Stimulated activated CD8-positive, alpha-beta memory T cell treated with anti-CD3 and anti-CD28 coated beads, Interleukin-4, amount 100 ng/mL, for 24 hours (primary cell): ENCODE measurements at regions not wholly inside any gene's neighbourhood (a gene's known extent, or its start where the extent isn't known, plus 50 kb on each side); places are given as distances from the start of the nearest gene placed in this dataset.
"Not testable (repeated sequence)": the region's sequence is repeated elsewhere in the genome, so short reads cannot be mapped to it uniquely, and the experiment has no call there.

Source experiments
- DNase-seq: peaks from one replicate; pipeline ENCODE4 v3.0.0-alpha.2; 2020; ENCODE audit warnings: low read depth

DNA sequence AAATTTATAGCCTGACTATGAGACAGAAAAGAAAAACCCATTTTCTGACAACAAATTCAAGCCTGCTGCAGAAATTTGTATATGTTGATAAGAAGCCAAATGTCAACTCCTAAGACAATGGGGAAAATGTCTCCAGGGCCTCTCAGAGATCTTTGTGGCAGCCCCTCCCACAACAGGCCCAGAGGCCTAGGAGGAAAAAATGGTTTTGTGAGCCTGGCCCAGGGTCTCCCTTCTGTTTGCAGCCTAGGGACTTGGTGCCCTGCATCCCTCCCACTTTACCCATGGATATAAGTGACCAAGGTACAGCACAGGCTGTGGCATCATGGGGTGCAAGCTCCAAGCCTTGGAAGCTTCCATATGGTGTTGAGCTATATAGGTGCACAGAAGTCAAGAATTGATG, 740.2 kb downstream of the SEMA5A start:
- DNase-seq, result no peak

DNA sequence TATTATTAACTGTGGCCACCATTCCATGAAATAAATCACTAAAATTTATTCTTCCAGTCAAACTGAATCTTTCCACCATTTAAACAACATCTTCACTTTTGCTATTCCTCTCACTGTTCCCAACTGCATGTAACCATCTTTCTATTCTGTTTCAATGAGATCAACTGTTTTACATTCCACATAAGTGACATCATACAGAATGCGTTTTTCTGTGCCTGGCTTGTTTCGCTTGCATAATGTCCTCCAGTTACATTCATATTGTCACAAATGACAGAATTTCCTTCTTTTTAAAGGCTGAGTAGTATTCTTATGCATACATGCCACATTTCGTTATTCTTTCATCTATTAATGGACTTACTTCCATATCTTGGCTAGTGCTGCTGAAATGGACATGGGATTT, 738.2 kb downstream of the SEMA5A start:
- no peak for DNase-seq

- DNase-seq, result no peak
These were observed 734.3 kb downstream of the SEMA5A start for GRCh38 chr5:8811581-8811980.

- no peak for DNase-seq
These were observed 732.7 kb downstream of the SEMA5A start for GRCh38 chr5:8813180-8813579.

DNA sequence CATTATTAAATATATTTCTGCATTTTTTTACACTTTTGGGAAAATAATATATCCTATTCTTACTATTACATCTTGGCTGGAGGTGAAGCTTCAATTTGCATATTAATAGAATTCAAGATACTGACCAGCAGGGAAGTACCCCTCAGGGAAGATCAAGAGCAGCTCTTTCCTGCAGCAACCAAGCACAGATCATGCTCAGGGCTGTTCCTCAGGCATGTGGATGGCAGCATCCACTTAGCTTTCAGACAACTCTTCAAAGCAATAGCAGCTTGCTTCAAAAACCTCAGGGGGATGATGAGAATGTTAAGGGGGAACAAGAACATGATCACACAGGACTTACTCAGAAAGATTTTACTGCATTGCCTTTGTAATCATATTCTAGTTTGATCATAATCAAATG, 731.8 kb downstream of the SEMA5A start:
- DNase-seq, result no peak

GRCh38 chr5:8824371-8824770, 721.5 kb downstream of the SEMA5A start:
- no peak for DNase-seq

- no peak for DNase-seq
These were observed 720.6 kb downstream of the SEMA5A start for GRCh38 chr5:8825139-8825757.

- DNase-seq, result no peak
These were observed 719.4 kb downstream of the SEMA5A start for GRCh38 chr5:8826508-8826907.

DNA sequence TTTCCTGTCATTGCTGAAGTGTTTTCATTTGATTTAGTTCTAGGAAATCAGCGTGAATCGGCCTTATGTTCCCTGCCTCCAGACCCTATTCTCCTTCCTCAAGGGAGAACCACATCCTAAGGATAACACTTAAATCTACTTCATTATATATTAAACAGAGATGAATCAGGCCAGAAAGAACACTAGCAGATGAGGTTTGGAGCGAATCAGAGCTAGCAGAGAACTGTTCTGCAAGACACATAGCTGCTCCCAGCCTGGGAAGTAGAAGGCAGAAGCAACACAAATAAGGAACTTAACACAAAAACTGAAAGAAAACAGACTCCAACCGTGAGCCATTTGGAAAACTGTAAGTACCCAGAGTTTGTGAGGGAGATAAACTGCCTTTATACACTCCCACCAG, 718.2 kb downstream of the SEMA5A start:
- no peak for DNase-seq

- no peak for DNase-seq
These were observed 717.1 kb downstream of the SEMA5A start for GRCh38 chr5:8828596-8829322.

- DNase-seq, result no peak
These were observed 716.4 kb downstream of the SEMA5A start for GRCh38 chr5:8829323-8830029.

GRCh38 chr5:8831251-8831650, 714.6 kb downstream of the SEMA5A start:
- no peak for DNase-seq

GRCh38 chr5:8831854-8832253, 714.0 kb downstream of the SEMA5A start:
- DNase-seq, result no peak

GRCh38 chr5:8839361-8840055, 706.4 kb downstream of the SEMA5A start:
- DNase-seq, result no peak

GRCh38 chr5:8840237-8840636, 705.6 kb downstream of the SEMA5A start:
- no peak for DNase-seq

DNA sequence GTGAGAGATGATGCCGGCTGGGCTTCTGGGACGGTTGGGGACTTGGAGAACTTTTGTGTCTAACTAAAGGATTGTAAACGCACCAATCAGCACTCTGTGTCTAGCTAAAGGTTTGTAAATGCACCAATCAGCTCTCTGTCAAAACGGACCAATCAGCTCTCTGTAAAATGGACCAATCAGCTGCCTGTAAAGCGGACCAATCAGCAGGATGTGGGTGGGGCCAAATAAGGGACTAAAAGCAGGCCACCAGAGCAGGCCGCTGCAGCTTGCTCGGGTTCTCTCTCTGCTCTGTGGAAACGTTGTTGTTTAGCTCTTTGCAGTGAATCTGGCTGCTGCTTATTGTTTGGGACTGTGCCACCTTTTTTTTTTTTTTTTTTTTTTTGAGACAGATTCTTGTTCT, 705.1 kb downstream of the SEMA5A start:
- not testable (repeated sequence) for DNase-seq

DNA sequence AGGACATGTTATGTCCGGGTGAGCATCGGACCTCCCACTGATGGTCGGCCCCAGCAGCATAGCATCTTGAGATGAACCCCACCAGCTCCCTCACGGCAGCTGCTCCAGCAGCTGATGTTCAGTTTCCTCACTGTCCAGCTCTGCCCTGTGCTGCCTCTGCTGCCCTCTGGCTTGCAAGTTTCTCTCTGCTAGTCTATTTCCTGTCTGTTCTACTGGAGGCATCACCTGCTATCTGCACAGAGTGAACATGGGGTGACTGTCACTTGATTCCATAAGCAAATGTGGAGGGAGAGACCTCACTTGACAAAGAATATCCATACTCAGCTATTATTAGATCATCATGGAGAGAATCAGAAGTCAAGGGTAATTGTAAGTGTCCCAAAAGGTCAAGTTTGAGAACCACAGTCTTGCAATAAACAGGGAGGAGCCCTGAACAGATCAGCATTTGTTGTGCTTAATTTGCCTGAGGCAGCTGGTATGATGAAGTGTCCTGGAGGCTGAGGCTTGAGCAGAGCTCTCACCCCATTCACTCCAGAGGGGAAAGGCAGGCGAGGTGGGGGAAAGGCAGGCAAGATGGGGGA, 702.8 kb downstream of the SEMA5A start:
- DNase-seq, result no peak

DNA sequence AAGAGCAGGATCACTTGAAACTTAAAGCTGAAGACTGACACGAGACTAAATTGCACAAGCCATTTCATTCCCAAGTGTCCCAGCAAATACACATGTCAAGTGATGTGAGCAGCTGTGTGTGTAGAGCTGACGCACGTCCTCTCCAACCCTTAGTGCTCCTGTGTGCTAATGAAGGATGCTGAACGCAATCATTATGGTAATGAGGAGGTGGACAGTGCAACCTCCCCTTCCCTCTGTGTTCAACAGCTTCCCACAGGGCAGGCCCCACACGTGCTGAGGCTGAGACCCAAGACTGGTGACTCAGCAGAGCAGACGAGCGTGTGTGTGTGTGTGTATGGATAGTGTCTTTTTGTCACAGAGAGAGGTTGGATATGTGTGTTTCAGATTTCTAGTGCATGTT, 702.1 kb downstream of the SEMA5A start:
- no peak for DNase-seq

DNA sequence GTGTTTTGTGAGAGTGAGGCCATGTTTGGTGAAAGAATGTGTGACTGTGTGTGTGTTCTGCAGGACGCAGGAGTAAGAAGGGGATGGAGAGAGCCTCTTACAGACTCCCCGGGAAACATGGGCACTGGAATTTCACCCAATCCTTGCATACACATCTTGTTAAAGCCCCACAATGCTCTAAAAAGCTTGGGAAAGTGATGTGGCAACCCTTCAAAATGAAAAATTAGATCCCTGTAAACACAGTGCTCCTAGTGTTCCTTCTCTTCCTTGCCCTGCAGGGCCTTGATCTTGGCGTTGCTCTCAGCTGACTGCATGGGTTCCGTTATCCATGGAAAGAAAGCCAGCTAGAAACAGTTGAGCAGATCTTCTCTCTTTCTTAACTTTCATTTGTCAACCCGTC, 701.7 kb downstream of the SEMA5A start:
- no peak for DNase-seq

GRCh38 chr5:8844847-8845246, 701.0 kb downstream of the SEMA5A start:
- no peak for DNase-seq

DNA sequence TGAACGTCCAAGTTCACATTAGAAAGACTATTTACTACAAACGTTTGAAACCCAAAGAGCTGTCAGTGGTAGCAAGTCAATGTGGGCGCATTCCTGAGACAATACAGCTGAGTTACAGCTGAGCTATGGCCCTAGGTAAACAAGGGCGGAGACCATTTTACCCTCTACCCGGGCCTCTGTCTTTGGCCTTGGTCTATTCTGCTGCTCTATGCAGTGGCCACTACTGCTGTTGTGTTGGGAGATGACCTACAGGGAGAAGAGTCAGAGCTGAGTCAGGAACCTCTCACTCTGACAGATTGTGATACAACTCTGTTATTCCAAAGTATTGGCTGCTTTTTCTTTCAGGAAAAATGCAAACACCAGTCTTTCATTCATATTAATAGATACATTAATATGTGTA, 700.6 kb downstream of the SEMA5A start:
- no peak for DNase-seq

- DNase-seq, result no peak
These were observed 697.5 kb downstream of the SEMA5A start for GRCh38 chr5:8848366-8848765.
